CD4-positive, alpha-beta T cell treated with Interferon gamma for 1 hour (primary cell): ENCODE measurements at regions not wholly inside any gene's neighbourhood (a gene's known extent, or its start where the extent isn't known, plus 50 kb on each side); places are given as distances from the start of the nearest gene placed in this dataset.

Source experiments
- DNase-seq: peaks from one replicate; pipeline ENCODE4 v3.0.0-alpha.2; 2020

DNA sequence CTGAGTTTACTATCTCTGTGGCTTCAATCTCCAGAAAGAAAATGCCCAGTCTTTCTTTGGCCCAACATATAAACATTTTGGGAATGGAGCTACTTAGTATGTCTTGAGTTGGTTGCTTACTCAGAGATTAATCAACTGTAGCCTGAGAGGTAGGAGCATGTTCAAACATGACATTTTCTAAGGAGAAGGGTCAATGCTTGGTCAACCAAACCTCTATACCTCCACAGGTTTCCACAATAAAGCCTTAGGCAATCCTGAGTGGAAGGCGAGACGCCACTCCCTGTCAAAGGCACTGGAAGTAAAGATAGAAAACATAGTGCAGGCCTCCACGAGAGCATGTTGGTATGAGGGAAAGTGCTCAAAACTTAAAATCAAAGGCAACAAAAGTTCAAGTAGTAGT is 411.4 kb downstream of the KCTD16 start:
- no peak for DNase-seq

DNA sequence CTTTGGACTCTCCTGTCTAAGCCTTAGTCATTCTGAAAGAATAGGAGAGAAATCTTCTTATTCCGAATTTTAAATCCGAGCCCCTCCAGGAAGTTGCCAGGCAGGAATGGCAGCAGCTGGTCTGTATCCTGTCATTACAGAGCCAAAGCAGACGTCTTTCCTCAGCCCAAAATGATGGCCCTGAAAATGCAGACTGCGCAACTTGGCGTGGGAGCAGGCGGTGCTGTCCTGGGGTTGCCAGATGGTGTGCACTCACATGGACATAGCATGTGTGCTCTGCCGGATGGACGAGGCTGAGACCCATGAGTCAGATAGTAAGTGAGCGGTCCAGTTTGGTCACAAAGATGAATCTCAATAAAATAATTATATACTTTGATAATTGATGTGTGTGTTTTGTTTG is 410.4 kb downstream of the KCTD16 start:
- no peak for DNase-seq

DNA sequence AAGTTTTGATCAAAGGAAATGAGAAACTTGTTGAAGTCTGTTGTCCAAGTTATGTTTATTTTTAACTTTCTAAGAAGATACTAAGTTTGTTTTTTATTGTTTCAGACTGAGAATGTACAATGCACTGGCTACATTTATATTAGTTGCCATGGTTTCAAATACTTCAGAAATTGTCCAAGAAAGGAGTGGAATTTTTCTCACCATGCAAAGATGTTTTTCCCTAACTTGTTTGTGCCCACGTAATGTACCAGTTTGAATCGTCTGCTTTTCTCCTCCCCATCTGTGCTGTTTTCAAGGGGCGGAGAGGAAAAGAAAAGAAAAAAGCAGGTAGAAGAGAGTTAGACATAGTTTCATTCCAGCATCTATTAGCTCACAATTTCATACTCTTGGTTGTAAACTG is 407.0 kb downstream of the KCTD16 start:
- no peak for DNase-seq

DNA sequence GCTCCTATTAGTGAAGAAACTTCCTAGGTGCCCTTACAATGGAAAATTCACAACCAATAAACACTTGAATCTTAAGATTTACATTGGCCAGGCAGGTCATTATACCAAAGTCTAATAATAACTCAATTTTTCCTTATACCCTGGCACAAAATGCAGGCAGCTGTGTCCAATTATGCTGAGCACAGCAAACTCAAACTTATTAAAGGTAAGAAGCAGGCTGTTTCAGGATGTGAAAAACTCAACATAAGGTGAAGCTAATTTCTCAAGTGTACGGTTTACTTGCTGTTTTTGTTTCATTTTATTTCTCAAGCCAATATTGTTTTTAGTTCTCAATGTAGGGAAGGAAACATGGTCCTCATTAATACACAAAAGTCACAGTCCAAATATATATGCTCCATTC is 405.1 kb downstream of the KCTD16 start:
- DNase-seq = no peak

DNA sequence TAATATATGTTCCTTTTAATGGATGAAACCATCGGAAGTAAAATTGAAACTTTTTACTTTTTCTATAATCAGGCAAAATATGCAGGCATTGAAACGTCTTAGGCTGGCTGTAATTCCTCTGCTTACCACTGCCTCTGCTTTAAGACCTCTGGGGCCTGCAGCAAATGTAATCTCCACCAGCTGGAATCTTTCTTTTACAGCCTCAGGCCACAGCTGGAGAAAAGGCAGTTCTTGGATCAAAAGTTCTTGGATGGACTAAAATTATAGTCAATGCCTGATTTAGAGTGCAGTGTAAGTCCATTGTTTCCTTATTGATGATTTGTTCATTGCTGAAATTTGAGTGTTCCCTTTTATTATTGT is 396.7 kb downstream of the KCTD16 start:
- DNase-seq = no peak

DNA sequence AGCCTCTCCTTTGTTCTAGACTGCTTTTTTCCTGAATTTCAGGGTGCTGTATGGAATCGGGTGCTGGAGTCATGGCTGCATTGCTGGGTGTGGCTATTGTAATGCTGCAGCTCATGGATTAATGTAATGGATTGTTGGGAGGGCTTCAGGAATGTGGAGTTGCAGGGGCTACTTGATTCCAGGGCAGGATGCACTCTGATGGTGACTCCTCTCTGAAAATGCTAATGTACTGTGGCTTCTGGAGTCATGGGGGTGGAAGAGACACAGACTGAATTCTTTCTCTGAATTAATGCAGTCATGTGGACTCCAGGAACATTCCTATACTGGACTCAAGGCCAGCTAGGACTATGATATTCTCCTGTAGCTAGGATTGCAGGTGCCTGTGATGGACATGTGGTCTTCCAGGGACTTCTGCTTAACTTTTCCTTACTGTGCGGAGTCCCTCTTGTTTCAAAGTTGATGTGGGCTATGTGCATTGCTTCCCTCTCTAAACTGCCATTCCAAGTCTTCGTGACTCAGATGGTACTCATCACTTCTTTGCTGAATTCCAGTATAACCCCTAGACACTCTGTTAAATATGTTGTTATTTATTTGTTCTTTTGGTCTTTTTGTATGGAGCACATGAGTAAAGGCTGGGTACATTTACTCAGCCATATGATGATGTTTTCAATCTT is 396.2 kb downstream of the KCTD16 start:
- no peak for DNase-seq

DNA sequence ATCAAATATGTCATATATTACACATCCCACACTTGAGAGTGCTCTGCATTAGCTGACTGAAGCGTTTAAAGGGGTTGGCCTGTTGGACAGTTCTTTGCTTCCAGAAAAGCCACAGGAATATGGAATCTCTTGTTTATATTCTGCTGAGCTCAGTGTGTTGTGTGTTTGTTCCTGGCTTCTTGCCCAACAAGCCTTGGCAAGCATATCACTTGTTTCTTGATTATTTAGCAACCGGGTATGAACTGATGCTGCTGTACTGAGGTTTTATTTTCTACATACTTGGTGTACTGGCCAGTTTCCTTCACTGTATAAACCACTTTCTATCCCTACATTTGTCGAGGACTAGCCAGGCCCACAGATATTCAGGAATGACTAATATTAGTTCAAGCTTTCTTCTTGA is 378.9 kb downstream of the KCTD16 start:
- no peak for DNase-seq

DNA sequence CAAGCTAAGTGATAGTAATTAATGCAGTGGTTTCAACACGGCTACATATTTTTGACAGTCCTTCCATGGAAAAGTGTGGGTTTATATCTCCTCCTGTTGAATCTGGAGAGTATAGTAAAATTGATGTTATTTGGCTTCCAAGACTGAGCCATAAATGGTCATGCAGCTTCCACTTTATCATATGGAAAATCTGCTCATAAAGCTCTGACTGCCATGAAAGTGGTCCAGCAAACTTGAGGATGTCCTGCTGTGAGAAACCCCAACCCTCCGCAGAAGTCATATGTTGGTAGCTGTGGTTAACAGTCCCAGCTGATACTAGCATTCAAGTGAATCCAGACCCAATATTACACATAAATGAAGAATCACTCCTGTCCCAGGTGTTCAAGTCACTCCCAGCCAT is 378.3 kb downstream of the KCTD16 start:
- no peak for DNase-seq

DNA sequence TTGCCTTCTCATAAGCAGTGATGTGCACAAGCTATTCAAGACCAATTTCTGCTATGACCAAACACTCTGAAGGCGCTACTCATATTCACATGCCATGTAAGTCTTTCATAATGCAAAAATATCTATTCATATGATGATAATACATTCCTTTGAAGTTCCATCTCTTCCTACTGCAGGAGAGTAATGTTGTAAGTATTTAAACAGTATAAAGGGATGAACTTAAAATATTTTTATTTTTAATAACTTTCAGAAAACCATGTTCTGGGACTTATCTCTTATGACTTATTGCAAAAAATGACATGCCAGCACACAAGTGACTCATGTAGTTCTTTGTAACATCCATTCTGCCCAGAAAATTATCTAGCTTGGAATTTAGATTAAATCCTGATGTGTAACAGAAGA is 376.4 kb downstream of the KCTD16 start:
- DNase-seq = no peak

DNA sequence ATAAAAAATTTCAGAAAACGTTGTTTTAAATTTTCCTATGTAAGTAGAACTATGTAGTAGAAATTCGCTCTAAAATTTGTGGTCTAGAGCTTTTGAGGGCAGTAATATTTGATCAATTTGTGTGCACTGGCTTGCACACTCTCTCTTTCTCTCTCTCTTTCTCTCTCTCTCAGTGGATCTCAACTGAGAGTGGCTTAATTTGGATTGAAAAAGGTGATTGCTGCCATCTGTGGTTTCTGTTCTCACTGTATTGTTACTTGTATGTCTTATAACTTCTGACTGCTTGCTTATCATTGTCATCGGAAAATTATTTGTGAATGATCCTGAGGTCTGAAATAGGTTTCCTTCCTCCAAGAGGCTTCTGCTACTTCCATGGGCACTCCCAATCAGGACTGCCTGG is 368.2 kb downstream of the KCTD16 start:
- no peak for DNase-seq
